Type B pancreatic cell (in vitro differentiated cells): ENCODE measurements at regions not wholly inside any gene's neighbourhood (a gene's known extent, or its start where the extent isn't known, plus 50 kb on each side); places are given as distances from the start of the nearest gene placed in this dataset. TPM values are rescaled to one million over a fixed set of nuclear protein-coding genes. Genes with fewer than 3 reads are reported as not detected.

Source experiments
- DNase-seq: peaks from one replicate; pipeline ENCODE4 v3.0.0; 2021; ENCODE audit warnings: mixed read lengths; ENCODE audit not compliant: unreplicated experiment; ENCODE audit errors: extremely low spot score
- H3K27ac Mint-ChIP-seq: 2 replicates; pipeline ENCODE4 v1.8.0; 2021; ENCODE audit warnings: mild to moderate bottlenecking, mixed read lengths
- H3K27me3 Mint-ChIP-seq: 2 replicates; pipeline ENCODE4 v1.8.0; 2021; ENCODE audit warnings: mixed read lengths
- H3K36me3 Mint-ChIP-seq: 2 replicates; pipeline ENCODE4 v1.8.0; 2021; ENCODE audit warnings: mixed read lengths
- H3K4me1 Mint-ChIP-seq: one replicate; pipeline ENCODE4 v1.8.0; 2021; ENCODE audit warnings: mixed read lengths; ENCODE audit not compliant: unreplicated experiment
- H3K4me3 Mint-ChIP-seq: 2 replicates; pipeline ENCODE4 v1.8.0; 2021; ENCODE audit warnings: mild to moderate bottlenecking, mixed read lengths
- H3K9me3 Mint-ChIP-seq: 2 replicates; pipeline ENCODE4 v1.8.0; 2021; ENCODE audit warnings: mixed read lengths
- microRNA-seq: library from miRNA; unstranded; fragments of <30 nt; microRNA quantifications from one replicate; pipeline ENCODE4, GENCODE V29; 2020
- TF ChIP-seq, protein P1 (sequence below): fragments of 200-600 bp; sonication (generic); conservative IDR thresholded peaks from 2 replicates; pipeline ENCODE4 v1.5.0; 2021; ENCODE audit warnings: antibody characterized with exemption, mild to moderate bottlenecking

DNA sequence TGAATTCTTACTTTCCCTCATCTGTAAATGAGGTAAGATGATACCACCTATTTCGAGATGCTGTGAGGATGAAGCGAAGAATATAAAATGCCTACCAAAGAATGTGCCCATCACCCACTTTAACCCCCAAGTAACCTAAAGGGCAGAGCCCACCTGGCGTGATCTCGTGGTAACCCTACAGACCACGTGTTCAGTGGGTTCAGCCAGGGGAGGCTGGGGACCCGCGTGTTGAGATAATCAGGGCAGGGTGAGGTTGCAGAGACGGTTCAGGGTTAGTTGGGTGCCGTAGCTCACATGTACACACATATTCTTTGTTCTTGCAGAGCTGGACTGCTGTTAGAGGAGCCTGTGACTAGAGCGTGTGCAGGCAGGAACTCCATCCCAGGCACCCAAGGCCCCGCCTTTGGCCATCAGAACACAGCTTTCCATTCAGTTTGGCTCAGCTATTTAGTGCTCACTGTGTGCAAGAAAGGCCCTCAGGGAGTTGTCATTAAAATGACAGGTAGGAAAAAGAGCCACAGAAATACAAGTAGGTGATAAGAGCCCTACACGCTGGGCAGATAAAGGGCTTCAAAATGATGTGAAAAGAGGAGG, 56.5 kb upstream of the HAND1 start:
- Mint-ChIP-seq H3K4me3 (no peak overlapping the region), H3K9me3 (no peaks in the 10 kb centered on the region), H3K27me3 (peaks cover 24% of the 10 kb centered on the region), H3K36me3 (no peaks in the 10 kb centered on the region), H3K27ac (no peak overlapping the region), H3K4me1 (peaks cover 4% of the 10 kb centered on the region)
- TF ChIP-seq, protein P1, sequence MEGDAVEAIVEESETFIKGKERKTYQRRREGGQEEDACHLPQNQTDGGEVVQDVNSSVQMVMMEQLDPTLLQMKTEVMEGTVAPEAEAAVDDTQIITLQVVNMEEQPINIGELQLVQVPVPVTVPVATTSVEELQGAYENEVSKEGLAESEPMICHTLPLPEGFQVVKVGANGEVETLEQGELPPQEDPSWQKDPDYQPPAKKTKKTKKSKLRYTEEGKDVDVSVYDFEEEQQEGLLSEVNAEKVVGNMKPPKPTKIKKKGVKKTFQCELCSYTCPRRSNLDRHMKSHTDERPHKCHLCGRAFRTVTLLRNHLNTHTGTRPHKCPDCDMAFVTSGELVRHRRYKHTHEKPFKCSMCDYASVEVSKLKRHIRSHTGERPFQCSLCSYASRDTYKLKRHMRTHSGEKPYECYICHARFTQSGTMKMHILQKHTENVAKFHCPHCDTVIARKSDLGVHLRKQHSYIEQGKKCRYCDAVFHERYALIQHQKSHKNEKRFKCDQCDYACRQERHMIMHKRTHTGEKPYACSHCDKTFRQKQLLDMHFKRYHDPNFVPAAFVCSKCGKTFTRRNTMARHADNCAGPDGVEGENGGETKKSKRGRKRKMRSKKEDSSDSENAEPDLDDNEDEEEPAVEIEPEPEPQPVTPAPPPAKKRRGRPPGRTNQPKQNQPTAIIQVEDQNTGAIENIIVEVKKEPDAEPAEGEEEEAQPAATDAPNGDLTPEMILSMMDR: no peak
- DNase-seq: peak; percentile 8

DNA sequence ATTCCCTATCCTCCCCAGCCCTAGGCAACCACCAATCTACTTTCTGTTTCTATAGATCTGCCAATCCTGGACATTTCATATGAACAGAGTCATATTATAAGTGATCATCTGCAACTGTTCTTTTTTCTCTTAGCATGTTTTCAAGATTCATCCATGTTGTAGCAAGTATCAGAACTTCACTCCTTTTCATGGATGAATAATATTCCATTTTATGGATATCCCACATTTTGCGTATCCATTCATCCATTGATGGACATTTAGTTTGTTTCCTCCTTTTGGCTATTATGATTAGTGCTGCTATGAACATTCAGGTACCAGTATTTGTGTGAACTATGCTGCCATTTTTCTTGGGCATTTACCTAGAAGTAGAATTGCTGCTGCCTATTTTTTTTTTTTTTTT, 51.3 kb upstream of the HAND1 start:
- H3K27me3 Mint-ChIP-seq: peaks cover 11% of the 10 kb centered on the region
- H3K27ac Mint-ChIP-seq: no peak overlapping the region
- peaks cover 9% of the 10 kb centered on the region for H3K4me1 Mint-ChIP-seq
- no peak for DNase-seq
- H3K9me3 Mint-ChIP-seq: no peaks in the 10 kb centered on the region
- no peak overlapping the region for H3K4me3 Mint-ChIP-seq
- H3K36me3 Mint-ChIP-seq: no peaks in the 10 kb centered on the region
- TF ChIP-seq, protein P1: no peak

DNA sequence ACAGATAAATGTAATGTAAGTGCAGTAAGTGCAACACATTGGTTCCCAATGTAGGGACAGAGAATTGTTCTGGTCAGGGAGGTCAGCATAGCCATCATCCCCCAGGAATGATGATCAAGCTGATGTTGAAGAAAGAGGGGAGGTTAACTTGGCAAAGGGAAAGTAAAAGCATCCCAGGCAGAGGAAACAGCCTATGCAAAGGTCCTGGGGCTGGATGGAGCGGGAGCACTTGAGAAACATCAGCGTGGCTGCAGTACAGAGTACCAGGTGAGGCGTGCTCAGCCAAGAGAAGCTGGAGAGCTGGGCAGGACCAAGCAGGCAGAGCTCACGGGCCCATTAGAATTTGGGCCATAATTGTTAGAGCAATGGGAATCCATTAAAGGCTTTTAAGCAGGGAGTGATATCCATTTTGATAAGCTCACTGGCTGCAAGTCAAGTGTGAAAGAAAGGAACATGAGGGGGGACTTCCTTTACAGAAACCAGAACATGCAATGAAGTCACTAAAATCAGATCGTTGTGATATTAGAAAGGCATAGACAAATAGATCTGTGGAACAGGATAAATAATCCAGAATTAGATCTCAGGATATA, 50.1 kb upstream of the HAND1 start:
- no peak overlapping the region for H3K4me3 Mint-ChIP-seq
- no peak for DNase-seq
- H3K4me1 Mint-ChIP-seq: peaks cover 20% of the 10 kb centered on the region
- H3K27ac Mint-ChIP-seq: no peak overlapping the region
- no peaks in the 10 kb centered on the region for H3K36me3 Mint-ChIP-seq
- no peaks in the 10 kb centered on the region for H3K9me3 Mint-ChIP-seq
- H3K27me3 Mint-ChIP-seq: peaks cover 15% of the 10 kb centered on the region
- TF ChIP-seq, protein P1: no peak

Small RNA genes lying in the stretch of these regions (microRNA-seq; reads per million reads assigned to microRNA genes)
- not detected for gene MIR1303
- gene MIR3141: not detected
